GM23338 (cell line): ENCODE measurements at regions not wholly inside any gene's neighbourhood (a gene's known extent, or its start where the extent isn't known, plus 50 kb on each side); places are given as distances from the start of the nearest gene placed in this dataset.

Experiments used
- ATAC-seq: fragments of 200-7000 bp; cut with Tn5 transposase; 3 replicates; pipeline ENCODE4 v1.9.1; 2020
- DNase-seq: peaks from one replicate; pipeline ENCODE4 v3.0.0-alpha.2; 2015; ENCODE audit warnings: low spot score
- H2AFZ ChIP-seq: fragments of 200-600 bp; sonication (generic); 2 replicates; pipeline ENCODE4 v1.8.0; 2016; ENCODE audit warnings: antibody characterized with exemption, mild to moderate bottlenecking, moderate library complexity
- H3F3A ChIP-seq: fragments of 200-600 bp; sonication (generic); replicated peaks from 2 replicates; pipeline ENCODE4 v1.8.0; 2017; ENCODE audit warnings: antibody characterized with exemption, mixed run types, low read depth
- H3K27ac ChIP-seq: fragments of 200-600 bp; sonication (generic); 2 replicates; pipeline ENCODE4 v1.6.1; 2016; ENCODE audit warnings: low read depth
- H3K27me3 ChIP-seq: fragments of 200-600 bp; sonication (generic); 2 replicates; pipeline ENCODE4 v1.8.0; 2016; ENCODE audit warnings: mild to moderate bottlenecking, mixed run types, moderate library complexity; ENCODE audit not compliant: insufficient read depth
- H3K36me3 ChIP-seq: fragments of 200-600 bp; sonication (generic); 2 replicates; pipeline ENCODE4 v1.8.0; 2016; ENCODE audit warnings: mild to moderate bottlenecking; ENCODE audit not compliant: insufficient read depth
- H3K4me1 ChIP-seq: fragments of 200-600 bp; sonication (generic); 2 replicates; pipeline ENCODE4 v1.8.0; 2016; ENCODE audit warnings: mild to moderate bottlenecking, moderate library complexity; ENCODE audit not compliant: insufficient read depth
- H3K4me2 ChIP-seq: fragments of 200-600 bp; sonication (generic); 2 replicates; pipeline ENCODE4 v1.7.1; 2017; ENCODE audit warnings: mixed run types
- H3K4me3 ChIP-seq: fragments of 200-600 bp; sonication (generic); 2 replicates; pipeline ENCODE4 v1.6.1; 2016; ENCODE audit warnings: mixed run types
- H3K79me2 ChIP-seq: fragments of 200-600 bp; sonication (generic); replicated peaks from 2 replicates; pipeline ENCODE4 v1.8.0; 2017; ENCODE audit warnings: mild to moderate bottlenecking; ENCODE audit not compliant: insufficient read depth
- H3K9me2 ChIP-seq: fragments of 200-600 bp; sonication (generic); 2 replicates; pipeline ENCODE4 v1.8.0; 2017; ENCODE audit not compliant: insufficient read depth
- H4K20me1 ChIP-seq: fragments of 200-600 bp; sonication (generic); replicated peaks from 2 replicates; pipeline ENCODE4 v1.8.0; 2017; ENCODE audit warnings: mild to moderate bottlenecking; ENCODE audit not compliant: insufficient read depth
- H3K27ac Mint-ChIP-seq: 2 replicates; pipeline ENCODE4 v1.8.0; 2020; ENCODE audit warnings: inconsistent platforms, mild to moderate bottlenecking, moderate library complexity, mixed read lengths
- H3K27me3 Mint-ChIP-seq: 3 replicates; pipeline ENCODE4 v1.8.0; 2022; ENCODE audit warnings: low read depth, mild to moderate bottlenecking, moderate library complexity, mixed read lengths, inconsistent platforms; ENCODE audit not compliant: insufficient read depth, poor library complexity
- H3K36me3 Mint-ChIP-seq: 3 replicates; pipeline ENCODE4 v1.8.0; 2021; ENCODE audit warnings: low read depth, mild to moderate bottlenecking, inconsistent platforms, moderate library complexity, mixed read lengths
- H3K4me1 Mint-ChIP-seq: 3 replicates; pipeline ENCODE4 v1.8.0; 2020; ENCODE audit warnings: mild to moderate bottlenecking, inconsistent platforms, mixed read lengths
- H3K4me3 Mint-ChIP-seq: 3 replicates; pipeline ENCODE4 v1.8.0; 2021; ENCODE audit warnings: moderate library complexity, mild to moderate bottlenecking, inconsistent platforms, mixed read lengths
- H3K9me3 Mint-ChIP-seq: 3 replicates; pipeline ENCODE4 v1.8.0; 2020; ENCODE audit warnings: moderate library complexity, mild to moderate bottlenecking, inconsistent platforms, mixed read lengths
- EZH2 ChIP-seq: fragments of 200-600 bp; sonication (generic); IDR thresholded peaks from one replicate; pipeline ENCODE4 v1.8.0; 2017; ENCODE audit warnings: antibody characterized with exemption, mild to moderate bottlenecking, low read depth; ENCODE audit not compliant: unreplicated experiment
- EZH2phosphoT487 ChIP-seq: fragments of 200-600 bp; sonication (generic); IDR thresholded peaks from one replicate; pipeline ENCODE4 v1.8.1; 2018; ENCODE audit warnings: antibody characterized with exemption; ENCODE audit not compliant: unreplicated experiment
- NANOG ChIP-seq: IDR thresholded peaks from 2 replicates; pipeline ENCODE4 v1.6.1; 2016; ENCODE audit warnings: antibody characterized with exemption, borderline replicate concordance
- STAT1 ChIP-seq: IDR thresholded peaks from one replicate; pipeline ENCODE4 v1.6.1; 2016; ENCODE audit warnings: antibody characterized with exemption; ENCODE audit not compliant: unreplicated experiment
- ZNF331 ChIP-seq: fragments of 250-450 bp; sonication (Bioruptor Pico); IDR thresholded peaks from 2 replicates; pipeline ENCODE4 v1.5.0; 2020; ENCODE audit warnings: low read depth, mild to moderate bottlenecking, moderate library complexity
- TF ChIP-seq, protein P1 (sequence below), 2 experiments: fragments of 200-600 bp in 1 of 2; sonication (generic) in 1 of 2; conservative IDR thresholded peaks; 2 replicates each; pipeline versions ENCODE4 v1.5.1 to v1.6.1; 2016 to 2017; ENCODE audit warnings: antibody characterized with exemption in 2 of 2, low read depth in 2 of 2, mild to moderate bottlenecking in 2 of 2, moderate library complexity in 1 of 2

DNA sequence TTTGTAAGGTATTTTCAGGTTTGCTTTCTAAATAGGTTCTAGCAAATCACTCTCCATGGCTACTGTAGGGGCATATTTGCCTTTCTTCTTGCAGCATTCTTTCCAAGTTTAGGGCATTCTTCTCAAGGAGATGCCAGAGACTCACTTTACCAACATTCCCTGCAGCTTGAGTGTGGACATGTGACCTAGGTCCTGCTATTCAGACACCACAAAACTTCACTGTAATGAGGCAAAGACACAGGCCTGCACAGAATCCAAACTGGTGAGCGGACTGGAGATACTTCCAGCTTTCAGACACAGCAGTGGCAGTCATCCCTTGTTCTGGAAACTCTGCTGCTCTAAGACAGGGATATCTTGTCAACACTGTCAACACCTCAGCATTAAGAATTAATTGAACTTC lies 146.4 kb upstream of the PFN2 start:
- ATAC-seq (no peak), DNase-seq (no peak)
- peaks cover 1% of the 10 kb centered on the region for H3K27me3 Mint-ChIP-seq
- H3K27ac Mint-ChIP-seq: no peak overlapping the region; the same call in 1 of the 2 replicates
- TF ChIP-seq, protein P1, sequence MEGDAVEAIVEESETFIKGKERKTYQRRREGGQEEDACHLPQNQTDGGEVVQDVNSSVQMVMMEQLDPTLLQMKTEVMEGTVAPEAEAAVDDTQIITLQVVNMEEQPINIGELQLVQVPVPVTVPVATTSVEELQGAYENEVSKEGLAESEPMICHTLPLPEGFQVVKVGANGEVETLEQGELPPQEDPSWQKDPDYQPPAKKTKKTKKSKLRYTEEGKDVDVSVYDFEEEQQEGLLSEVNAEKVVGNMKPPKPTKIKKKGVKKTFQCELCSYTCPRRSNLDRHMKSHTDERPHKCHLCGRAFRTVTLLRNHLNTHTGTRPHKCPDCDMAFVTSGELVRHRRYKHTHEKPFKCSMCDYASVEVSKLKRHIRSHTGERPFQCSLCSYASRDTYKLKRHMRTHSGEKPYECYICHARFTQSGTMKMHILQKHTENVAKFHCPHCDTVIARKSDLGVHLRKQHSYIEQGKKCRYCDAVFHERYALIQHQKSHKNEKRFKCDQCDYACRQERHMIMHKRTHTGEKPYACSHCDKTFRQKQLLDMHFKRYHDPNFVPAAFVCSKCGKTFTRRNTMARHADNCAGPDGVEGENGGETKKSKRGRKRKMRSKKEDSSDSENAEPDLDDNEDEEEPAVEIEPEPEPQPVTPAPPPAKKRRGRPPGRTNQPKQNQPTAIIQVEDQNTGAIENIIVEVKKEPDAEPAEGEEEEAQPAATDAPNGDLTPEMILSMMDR (conservative IDR thresholded peaks at IDR 0.05; ENCODE audit: low read depth in 2 of 2): no peak
- no peaks in the 10 kb centered on the region for H3K27me3 ChIP-seq
- no peaks in the 10 kb centered on the region for H3K36me3 ChIP-seq
- no peaks in the 10 kb centered on the region for H4K20me1 ChIP-seq
- peaks cover 7% of the 10 kb centered on the region for H3K9me2 ChIP-seq
- no peak overlapping the region for H3K4me3 Mint-ChIP-seq
- no peak overlapping the region for H3K27ac ChIP-seq
- peaks cover 39% of the 10 kb centered on the region for H3K4me1 Mint-ChIP-seq
- no peak overlapping the region for H2AFZ ChIP-seq
- H3K36me3 Mint-ChIP-seq: 0 out of 3 replicates have a peak, but pooled peaks cover 2% of the 10 kb centered on the region
- H3F3A ChIP-seq: no peaks in the 10 kb centered on the region
- no peaks in the 10 kb centered on the region for H3K79me2 ChIP-seq
- no peak overlapping the region for H3K4me2 ChIP-seq
- H3K9me3 Mint-ChIP-seq: no peaks in the 10 kb centered on the region; the same call in 2 of the 3 replicates
- H3K4me3 ChIP-seq: no peak overlapping the region
- H3K4me1 ChIP-seq: peaks cover 14% of the 10 kb centered on the region

DNA sequence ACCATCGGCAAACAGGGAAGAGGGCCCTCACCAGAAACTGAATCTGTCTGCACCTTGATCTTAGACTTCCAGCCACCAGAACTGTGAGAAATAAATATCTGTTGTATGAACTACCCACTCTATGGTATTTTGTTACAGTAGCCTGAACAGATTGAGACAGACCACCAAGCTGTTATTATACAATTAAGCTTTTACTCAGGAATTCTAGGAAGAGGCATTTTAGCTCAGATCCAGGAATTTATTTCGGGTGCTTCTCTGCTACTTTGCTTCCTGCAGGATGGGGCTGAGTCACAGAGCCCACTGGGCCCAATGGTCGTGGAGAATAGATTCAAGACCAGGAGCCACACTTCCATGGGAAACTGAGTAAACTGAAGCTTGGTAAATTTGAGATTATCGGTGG lies 145.5 kb upstream of the PFN2 start:
- Histone ChIP-seq H3F3A (no peaks in the 10 kb centered on the region), H3K4me3 (no peak overlapping the region), H3K79me2 (no peaks in the 10 kb centered on the region), H3K36me3 (no peaks in the 10 kb centered on the region), H4K20me1 (no peaks in the 10 kb centered on the region), H3K27me3 (no peaks in the 10 kb centered on the region), H3K27ac (no peak overlapping the region), H3K4me2 (no peak overlapping the region), H3K4me1 (peaks cover 14% of the 10 kb centered on the region), H3K9me2 (peaks cover 7% of the 10 kb centered on the region), H2AFZ (peak overlapping the region; percentile 89)
- H3K27ac Mint-ChIP-seq: no peak overlapping the region
- no peaks in the 10 kb centered on the region; the same call in 2 of the 3 replicates for H3K9me3 Mint-ChIP-seq
- no peak overlapping the region for H3K4me3 Mint-ChIP-seq
- no peaks in the 10 kb centered on the region for H3K36me3 Mint-ChIP-seq
- H3K4me1 Mint-ChIP-seq: peaks cover 39% of the 10 kb centered on the region
- peaks cover 1% of the 10 kb centered on the region for H3K27me3 Mint-ChIP-seq
- DNase-seq (no peak), ATAC-seq (no peak)
- no peak for TF ChIP-seq EZH2phosphoT487
- TF ChIP-seq EZH2: no peak

DNA sequence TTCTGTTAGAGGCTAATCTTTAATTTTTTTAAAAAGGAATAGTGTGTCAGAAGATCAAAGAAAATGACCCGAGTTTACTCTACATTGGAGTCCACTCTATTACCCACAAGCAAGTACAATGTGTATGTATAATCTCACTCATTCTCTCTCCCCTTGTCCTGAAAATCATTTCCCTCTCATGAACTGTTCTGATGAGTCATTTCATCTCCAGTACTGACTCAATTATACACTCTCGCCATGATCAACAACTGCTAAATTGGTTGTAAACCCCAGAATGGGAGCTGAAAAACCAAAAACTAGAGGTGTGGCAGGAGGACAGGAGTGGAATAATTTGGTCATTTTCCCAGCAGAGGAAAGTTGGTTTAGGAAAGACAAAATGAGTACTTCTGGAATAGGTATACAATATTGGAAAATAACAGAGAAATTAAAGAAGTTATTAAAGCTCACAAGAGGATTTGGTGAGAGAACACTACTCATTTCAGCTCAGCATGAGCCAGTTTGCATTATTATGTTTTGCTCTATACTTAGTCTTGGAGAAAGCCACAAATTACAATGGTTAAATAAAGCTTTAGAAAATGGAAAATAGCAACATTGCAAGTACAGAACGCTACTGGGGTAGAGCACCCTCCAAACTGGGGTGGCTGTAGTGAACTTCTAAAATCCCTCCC lies 144.3 kb upstream of the PFN2 start:
- DNase-seq: no peak
- ATAC-seq: no peak
- Mint-ChIP-seq H3K27me3 (no peaks in the 10 kb centered on the region), H3K4me1 (peaks cover 39% of the 10 kb centered on the region), H3K27ac (no peak overlapping the region), H3K36me3 (no peaks in the 10 kb centered on the region), H3K9me3 (no peaks in the 10 kb centered on the region), H3K4me3 (no peak overlapping the region)
- peaks cover 7% of the 10 kb centered on the region for H3K9me2 ChIP-seq
- no peaks in the 10 kb centered on the region for H3K79me2 ChIP-seq
- no peaks in the 10 kb centered on the region for H3K36me3 ChIP-seq
- H4K20me1 ChIP-seq: no peaks in the 10 kb centered on the region
- peaks cover 14% of the 10 kb centered on the region for H3K4me1 ChIP-seq
- H3K27me3 ChIP-seq: no peaks in the 10 kb centered on the region
- H3F3A ChIP-seq: no peaks in the 10 kb centered on the region
- H3K27ac ChIP-seq: no peak overlapping the region
- H3K4me2 ChIP-seq: no peak overlapping the region
- H2AFZ ChIP-seq: peak overlapping the region; percentile 12; the same call in 1 of the 2 replicates
- no peak overlapping the region for H3K4me3 ChIP-seq
- no peak for TF ChIP-seq NANOG
- no peak for TF ChIP-seq ZNF331 (CRISPR knock-in tag)
- TF ChIP-seq, protein P1 (conservative IDR thresholded peaks at IDR 0.05; ENCODE audit: low read depth in 2 of 2): no peak
- no peak for TF ChIP-seq STAT1
